ENCODE measurements at regions not wholly inside any gene's neighbourhood (a gene's known extent, or its start where the extent isn't known, plus 50 kb on each side); places are given as distances from the start of the nearest gene placed in this dataset.

DNA sequence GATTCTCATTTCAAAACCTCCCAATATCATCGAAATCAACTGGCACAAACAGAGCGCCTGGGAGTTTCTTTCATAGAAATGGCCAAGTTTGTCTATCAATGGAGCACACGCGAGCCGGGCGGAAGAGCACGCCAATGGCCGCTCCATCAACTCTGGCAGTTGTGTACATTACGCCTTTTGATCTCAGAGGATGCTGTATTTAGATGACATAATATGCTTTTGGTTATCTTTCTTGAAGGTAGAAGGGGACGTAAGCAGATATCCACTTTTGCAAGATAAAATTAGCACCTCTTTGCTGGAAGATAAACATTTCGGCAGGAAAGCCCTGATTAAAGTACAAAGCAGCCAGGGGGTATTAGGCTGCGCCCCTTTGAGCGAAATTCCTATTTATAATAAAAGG is 287.4 kb downstream of the IRF8 start:
- no peak overlapping the region for H3K4me3 Mint-ChIP-seq
- no peak overlapping the region for H3K27ac Mint-ChIP-seq
- H3K36me3 Mint-ChIP-seq: no peaks in the 10 kb centered on the region
- H3K27me3 Mint-ChIP-seq: peaks cover 22 to 35% (median 35%) of the 10 kb centered on the region in 3 donors
- no peaks in the 10 kb centered on the region for H3K4me1 Mint-ChIP-seq
- DNase-seq (no peak), ATAC-seq (ENCODE audit: low read depth in 2 of 2) (no peak)
- H3K9me3 Mint-ChIP-seq: no peaks in the 10 kb centered on the region

DNA sequence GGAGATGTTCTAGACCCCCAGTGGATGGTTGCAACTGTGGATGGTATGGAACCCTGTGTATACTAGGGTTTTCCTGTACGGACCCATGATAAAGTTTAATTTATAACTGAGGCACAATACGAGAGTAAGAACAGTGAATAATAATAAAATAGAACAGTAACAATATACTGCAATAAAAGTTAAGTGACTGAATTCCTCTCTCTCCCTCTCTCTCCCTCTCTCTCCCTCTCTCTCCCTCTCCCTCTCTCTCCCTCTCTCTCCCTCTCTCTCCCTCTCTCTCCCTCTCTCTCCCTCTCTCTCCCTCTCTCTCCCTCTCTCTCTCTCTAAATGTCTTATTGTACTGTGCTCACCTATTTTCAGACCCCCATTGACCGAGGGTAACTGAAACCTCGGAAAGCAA is 291.0 kb downstream of the IRF8 start:
- peaks cover 57 to 70% (median 58%) of the 10 kb centered on the region in 3 donors for H3K27me3 Mint-ChIP-seq

DNA sequence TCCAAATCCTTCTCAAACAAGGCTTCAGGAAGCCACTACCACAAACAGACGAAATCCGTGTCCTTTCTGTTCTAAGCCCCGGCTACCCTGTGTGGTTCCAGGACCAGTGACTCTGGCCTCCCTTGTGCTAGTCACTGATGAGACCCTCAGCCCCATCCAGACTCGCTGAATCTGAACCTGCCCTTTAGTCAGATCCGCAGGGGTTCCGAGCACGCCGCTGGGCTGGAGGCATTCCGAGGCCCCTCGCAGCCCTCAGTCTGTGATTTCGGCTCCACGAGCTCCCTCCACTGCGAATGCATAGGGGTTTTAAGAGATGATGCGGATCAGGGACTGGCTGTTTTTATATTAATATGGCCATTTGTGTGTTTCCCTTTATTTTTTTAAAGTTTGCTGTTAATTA is 292.7 kb downstream of the IRF8 start:
- peaks cover 52 to 75% (median 61%) of the 10 kb centered on the region in 3 donors for H3K27me3 Mint-ChIP-seq
- H3K4me3 Mint-ChIP-seq: no peak overlapping the region
- no peaks in the 10 kb centered on the region for H3K9me3 Mint-ChIP-seq
- DNase-seq: no peak
- no peaks in the 10 kb centered on the region for H3K36me3 Mint-ChIP-seq
- no peak for ATAC-seq (ENCODE audit: low read depth in 2 of 2)
- no peaks in the 10 kb centered on the region for H3K4me1 Mint-ChIP-seq
- no peak overlapping the region for H3K27ac Mint-ChIP-seq

More for the DNA sequence above, 291.0 kb downstream of the IRF8 start:
- H3K27ac Mint-ChIP-seq: no peak overlapping the region
- H3K9me3 Mint-ChIP-seq: no peaks in the 10 kb centered on the region
- ATAC-seq (ENCODE audit: low read depth in 2 of 2): no peak
- no peaks in the 10 kb centered on the region for H3K4me1 Mint-ChIP-seq
- no peak overlapping the region for H3K4me3 Mint-ChIP-seq
- DNase-seq: no peak
- H3K36me3 Mint-ChIP-seq: no peaks in the 10 kb centered on the region

DNA sequence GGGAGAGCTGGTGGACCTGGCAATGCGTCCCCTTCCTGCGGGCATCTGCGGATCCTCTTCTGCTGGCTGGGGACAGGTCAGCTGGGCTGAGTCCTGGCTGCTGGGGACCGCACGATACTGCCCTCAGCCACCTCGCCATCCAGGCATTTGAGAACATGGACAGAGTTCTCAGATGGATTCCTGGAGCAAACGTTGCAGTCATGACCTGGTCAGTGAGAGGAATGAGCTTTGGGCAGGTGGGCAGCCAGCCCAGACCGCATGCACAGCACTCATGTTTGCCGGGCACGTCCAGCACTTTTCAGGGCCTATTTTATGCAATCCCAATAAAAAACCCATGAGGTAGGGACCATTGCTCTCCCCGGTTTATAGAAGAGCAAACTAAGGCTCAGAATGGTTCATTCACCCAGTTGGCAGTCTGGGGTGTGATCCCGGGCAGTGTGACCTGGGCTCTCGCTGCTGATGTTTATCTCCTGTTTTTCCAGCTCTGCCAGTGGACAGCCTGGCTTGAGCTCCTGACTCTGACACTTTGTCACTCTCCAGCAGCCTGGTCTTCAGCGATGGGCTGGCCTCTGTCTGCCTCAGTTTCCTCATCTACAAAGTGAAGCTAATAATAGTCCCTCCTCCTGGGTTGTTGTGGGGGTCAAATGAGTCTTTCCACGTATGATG is 294.7 kb downstream of the IRF8 start:
- Mint-ChIP-seq H3K27me3 (peaks cover 64 to 87% (median 78%) of the 10 kb centered on the region in 3 donors), H3K4me3 (no peak overlapping the region), H3K9me3 (no peaks in the 10 kb centered on the region), H3K27ac (no peak overlapping the region), H3K36me3 (no peaks in the 10 kb centered on the region), H3K4me1 (no peaks in the 10 kb centered on the region)
- ATAC-seq (ENCODE audit: low read depth in 2 of 2) (no peak), DNase-seq (no peak)

DNA sequence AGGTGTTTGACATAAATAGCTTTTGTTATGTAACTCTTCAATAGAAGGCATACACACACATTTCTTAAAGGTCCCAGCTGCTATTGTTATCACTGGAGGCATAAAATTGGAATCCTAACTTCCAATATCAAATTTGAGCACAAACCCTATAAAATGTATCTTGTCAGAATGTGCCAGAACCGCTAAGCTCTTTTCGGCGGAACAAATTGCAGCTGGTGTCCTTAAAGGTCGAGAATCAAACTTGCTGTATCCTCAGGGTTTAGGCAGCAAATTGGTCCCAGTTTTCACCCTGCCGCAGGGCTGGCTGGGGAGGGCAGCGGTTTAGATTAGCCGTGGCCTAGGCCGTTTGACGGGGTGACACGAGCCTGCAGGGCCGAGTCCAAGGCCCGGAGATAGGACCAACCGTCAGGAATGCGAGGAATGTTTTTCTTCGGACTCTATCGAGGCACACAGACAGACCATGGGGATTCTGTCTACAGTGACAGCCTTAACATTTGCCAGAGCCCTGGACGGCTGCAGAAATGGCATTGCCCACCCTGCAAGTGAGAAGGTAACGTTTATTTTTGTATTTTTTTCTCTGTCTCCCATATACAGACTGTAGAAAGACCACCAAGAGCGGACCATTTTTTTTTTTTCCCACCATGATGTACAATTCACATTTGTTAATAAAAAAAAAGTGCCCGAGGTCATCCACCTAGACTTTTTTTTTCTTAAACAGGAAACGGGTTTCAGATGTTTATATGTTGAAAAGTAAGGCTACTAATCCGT is 297.1 kb downstream of the IRF8 start:
- no peak for ATAC-seq (ENCODE audit: low read depth in 2 of 2)
- DNase-seq: no peak
- H3K4me3 Mint-ChIP-seq: no peak overlapping the region
- H3K27me3 Mint-ChIP-seq: peaks cover 77 to 98% (median 81%) of the 10 kb centered on the region in 3 donors
- H3K9me3 Mint-ChIP-seq: no peaks in the 10 kb centered on the region
- H3K27ac Mint-ChIP-seq: no peak overlapping the region
- no peaks in the 10 kb centered on the region for H3K36me3 Mint-ChIP-seq
- no peaks in the 10 kb centered on the region for H3K4me1 Mint-ChIP-seq

DNA sequence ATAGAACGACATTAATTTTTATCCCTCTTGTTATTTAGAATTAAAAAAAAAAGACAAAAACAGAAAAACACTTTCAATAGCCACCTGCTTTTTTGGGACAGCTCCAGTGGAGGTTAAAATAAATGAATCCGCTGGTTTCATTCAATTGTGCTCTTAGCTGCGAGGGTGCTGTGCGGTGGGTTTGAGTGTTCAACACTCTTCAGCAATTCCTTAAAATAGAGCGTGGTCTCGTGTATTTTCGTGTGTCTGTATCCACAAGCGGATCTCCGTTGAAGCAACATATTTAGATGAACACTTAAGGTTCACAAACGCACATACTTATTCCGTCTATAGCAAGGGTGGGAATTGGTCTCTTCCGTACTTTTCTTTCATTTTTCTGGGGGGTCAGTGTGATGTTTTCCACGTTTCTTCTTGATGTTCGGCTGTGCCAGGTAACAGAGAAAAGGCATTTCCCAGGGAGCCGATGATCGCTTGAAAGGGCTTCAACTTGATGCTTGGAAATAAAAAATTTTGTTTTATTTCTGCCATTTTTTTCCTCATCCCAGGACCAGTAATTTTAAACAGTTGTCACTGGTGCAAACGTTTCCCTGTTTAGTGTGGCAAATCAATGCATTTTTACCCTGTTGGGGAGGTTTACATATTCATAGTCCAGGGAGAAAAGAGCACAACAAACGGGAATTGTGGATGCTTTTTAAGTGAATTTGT is 297.9 kb downstream of the IRF8 start:
- no peak overlapping the region for H3K4me3 Mint-ChIP-seq
- H3K4me1 Mint-ChIP-seq: no peaks in the 10 kb centered on the region
- no peaks in the 10 kb centered on the region for H3K36me3 Mint-ChIP-seq
- H3K9me3 Mint-ChIP-seq: peaks cover 0 to 1% (median 0%) of the 10 kb centered on the region in 7 donors
- H3K27ac Mint-ChIP-seq: no peak overlapping the region
- ATAC-seq (ENCODE audit: low read depth in 2 of 2) (no peak), DNase-seq (no peak)
- H3K27me3 Mint-ChIP-seq: peaks cover 72 to 96% (median 81%) of the 10 kb centered on the region in 3 donors

DNA sequence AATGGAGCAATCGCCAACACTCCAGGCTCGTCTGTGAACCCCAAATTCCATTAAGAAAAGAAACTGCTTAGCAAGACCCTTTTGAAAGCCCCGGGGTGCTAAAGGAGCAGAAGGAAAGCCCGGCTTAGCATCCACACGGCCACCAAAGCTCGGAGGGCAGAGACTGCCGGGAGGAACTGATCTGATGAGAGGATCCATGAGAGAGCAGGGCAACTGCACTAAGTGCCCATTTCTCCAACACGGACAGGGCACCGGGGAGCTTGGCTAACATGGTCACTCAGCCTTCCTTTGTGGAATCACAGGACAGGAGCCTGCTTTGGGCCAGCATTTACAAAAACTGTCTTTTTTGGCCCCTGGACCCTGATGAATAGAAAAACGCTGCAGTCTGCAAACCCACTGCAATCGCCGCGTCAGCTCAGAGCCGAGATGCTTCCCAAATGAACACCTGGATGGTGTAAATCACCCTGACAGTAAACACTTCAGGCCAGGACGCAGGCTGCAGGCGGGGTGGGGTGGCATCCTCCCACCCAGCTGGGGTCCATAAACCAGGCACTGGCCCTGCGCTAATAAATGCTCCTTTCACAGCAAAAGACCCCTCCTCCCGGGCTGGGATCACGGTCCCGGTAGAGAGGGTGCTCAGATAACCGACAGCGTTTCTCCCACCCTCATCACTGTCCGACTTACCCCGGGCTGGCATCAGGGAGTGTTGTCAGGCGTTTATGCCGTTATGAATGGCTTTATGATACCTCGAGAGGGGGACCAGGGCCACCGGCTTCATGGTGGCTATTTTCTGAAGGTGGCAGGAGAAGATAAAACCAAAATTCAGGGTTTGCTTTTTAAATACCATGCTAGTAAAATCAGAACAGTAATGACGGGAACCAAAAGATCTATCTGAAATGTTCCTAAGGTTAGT is 299.5 kb downstream of the IRF8 start:
- Mint-ChIP-seq H3K27me3 (peaks cover 57 to 92% (median 79%) of the 10 kb centered on the region in 3 donors), H3K4me1 (no peaks in the 10 kb centered on the region), H3K27ac (no peak overlapping the region), H3K9me3 (peaks cover 0 to 1% (median 0%) of the 10 kb centered on the region in 7 donors), H3K4me3 (no peak overlapping the region), H3K36me3 (no peaks in the 10 kb centered on the region)
- ATAC-seq (ENCODE audit: low read depth in 2 of 2): no peak
- DNase-seq: no peak

DNA sequence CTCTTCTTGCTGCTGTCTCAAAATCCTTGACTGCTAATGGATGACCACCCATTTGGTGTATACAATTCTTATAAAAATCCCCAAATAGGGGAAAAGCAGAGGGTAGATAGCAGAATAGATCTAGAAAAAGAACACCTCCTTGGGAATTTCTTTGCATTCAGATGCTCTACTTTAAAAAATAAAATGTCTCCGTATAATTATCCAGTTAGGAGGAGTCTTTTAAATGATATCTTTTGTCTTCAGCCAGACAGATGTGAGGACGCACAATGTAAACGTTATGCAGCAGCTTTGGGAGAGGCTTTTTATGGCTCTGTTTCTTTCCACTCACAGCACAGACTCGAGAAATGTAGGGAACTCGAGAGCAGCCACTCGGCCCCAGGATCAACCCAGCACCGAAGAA is 300.2 kb downstream of the IRF8 start:
- peaks cover 52 to 90% (median 73%) of the 10 kb centered on the region in 3 donors for H3K27me3 Mint-ChIP-seq
- peaks cover 0 to 1% (median 0%) of the 10 kb centered on the region in 7 donors for H3K9me3 Mint-ChIP-seq
- H3K4me1 Mint-ChIP-seq: no peaks in the 10 kb centered on the region
- no peaks in the 10 kb centered on the region for H3K36me3 Mint-ChIP-seq
- no peak overlapping the region for H3K27ac Mint-ChIP-seq
- H3K4me3 Mint-ChIP-seq: no peak overlapping the region
- no peak for ATAC-seq (ENCODE audit: low read depth in 2 of 2)
- DNase-seq: no peak

DNA sequence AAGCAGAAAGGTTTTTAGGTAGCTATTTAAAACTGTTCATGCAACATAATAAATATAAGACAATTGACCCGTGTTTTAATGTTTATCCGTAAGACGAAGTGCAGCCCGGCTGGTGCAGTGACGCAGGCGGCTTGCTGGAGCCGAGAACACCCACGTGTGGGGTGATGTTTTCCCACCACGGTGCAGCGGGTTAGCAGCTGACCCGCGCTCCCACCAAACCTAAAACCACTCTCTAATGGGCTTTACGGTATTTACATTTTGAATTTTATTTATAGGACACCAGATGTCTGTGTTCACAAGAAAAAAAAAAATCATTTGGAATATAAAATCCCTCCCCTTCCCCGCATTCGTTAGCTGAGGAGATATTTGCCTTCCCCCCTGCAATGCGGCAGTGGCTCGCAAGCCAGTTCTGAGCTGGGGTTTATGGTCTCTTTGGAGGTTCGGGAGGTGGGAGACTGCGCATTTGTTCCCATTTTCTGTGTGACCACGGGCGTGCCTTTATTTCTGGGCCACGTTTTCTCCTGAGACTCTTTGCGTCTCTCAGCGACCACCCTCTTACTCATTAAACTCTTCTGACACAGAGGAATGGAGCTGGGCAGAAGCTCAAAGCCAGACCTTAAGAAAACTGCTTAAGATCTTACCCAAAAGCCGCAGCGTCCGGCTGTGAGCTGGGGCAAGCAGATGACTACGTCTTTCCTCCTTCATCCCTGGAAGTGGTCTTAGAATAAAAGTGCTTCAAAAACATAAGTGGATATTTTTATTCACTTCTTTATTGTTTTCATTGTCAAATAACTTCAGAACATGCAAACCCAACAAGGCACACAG is 301.1 kb downstream of the IRF8 start:
- Mint-ChIP-seq H3K4me1 (no peaks in the 10 kb centered on the region), H3K4me3 (peak overlapping the region in 1 of 8 donors; percentile 52), H3K9me3 (peaks cover 0 to 1% (median 0%) of the 10 kb centered on the region in 7 donors), H3K36me3 (no peaks in the 10 kb centered on the region), H3K27me3 (peaks cover 52 to 81% (median 67%) of the 10 kb centered on the region in 3 donors), H3K27ac (peak overlapping the region in 1 of 6 donors; percentile 37)
- ATAC-seq (ENCODE audit: low read depth in 2 of 2) (no peak), DNase-seq (no peak)

DNA sequence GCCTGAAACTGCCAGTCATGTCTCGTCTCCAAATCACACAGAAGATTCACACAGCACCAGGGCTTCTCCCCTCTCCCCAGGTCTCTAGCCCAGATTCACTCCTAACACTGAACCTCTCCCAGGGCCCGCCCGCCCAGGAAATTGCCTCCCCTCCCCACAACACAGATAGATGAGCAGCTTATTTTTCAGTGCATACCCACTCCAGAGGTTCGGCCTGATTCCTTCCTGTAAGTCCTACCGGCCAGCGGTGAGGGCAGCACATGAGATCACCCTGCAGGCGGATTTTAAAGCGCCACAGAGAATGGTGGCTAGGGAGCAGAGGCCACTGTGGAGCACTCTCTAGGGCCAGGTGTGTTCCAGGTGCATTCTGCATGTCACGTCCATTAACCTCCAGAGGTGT is 301.8 kb downstream of the IRF8 start:
- peak overlapping the region in 2 of 6 donors; percentile 37 to 58 for H3K27ac Mint-ChIP-seq
- H3K36me3 Mint-ChIP-seq: no peaks in the 10 kb centered on the region
- no peaks in the 10 kb centered on the region for H3K4me1 Mint-ChIP-seq
- ATAC-seq (ENCODE audit: low read depth in 2 of 2) (no peak), DNase-seq (no peak)
- peak overlapping the region in 1 of 8 donors; percentile 52 for H3K4me3 Mint-ChIP-seq
- H3K27me3 Mint-ChIP-seq: peaks cover 52 to 75% (median 67%) of the 10 kb centered on the region in 3 donors
- peaks cover 0 to 1% (median 0%) of the 10 kb centered on the region in 7 donors for H3K9me3 Mint-ChIP-seq

DNA sequence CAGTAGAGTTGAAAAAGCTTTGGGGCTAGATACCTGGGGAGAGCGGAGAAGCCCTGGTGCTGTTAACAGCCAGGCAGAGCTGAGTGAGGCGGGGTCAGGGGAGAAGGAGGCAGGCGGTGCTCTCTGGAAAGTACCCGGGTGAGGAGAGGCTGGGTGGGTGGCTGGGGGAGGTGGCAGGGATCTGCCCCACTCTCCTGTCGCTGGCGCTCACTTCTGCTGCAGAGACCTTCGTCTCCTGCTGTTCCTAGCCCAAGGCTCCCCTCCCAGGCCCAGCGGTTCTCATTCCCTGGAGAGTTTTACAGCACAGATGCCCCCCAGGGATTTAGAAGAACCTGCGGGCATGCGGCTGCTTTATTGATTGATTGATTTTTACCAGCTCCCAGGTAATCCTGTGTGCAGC is 302.8 kb downstream of the IRF8 start:
- Mint-ChIP-seq H3K27me3 (peaks cover 44 to 65% (median 62%) of the 10 kb centered on the region in 3 donors), H3K36me3 (no peaks in the 10 kb centered on the region), H3K4me1 (no peaks in the 10 kb centered on the region), H3K27ac (no peak overlapping the region), H3K4me3 (no peak overlapping the region), H3K9me3 (peaks cover 0 to 1% (median 0%) of the 10 kb centered on the region in 7 donors)
- no peak for DNase-seq
- no peak for ATAC-seq (ENCODE audit: low read depth in 2 of 2)

DNA sequence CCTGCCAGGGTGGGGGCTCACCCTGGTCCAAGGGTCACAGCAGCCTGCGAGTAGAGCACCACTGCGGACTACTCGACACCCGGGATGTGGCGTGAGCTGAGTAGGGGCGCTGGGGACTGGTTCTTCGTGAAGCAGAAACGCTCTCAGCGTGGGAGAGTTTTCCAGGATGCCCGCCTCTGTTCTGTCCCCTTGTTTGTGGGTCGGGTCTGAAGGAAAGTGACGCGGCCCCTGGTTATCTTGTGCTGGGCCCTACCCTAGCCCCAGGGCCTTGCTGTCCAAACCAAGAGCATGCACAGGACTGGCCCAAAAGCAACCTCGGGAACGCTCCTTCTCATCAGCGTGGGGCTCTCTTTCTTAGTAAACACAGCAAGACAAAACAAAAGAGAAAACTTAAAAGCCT is 303.3 kb downstream of the IRF8 start:
- H3K27me3 Mint-ChIP-seq: peaks cover 39 to 60% (median 57%) of the 10 kb centered on the region in 3 donors
- no peak overlapping the region for H3K4me3 Mint-ChIP-seq
- H3K9me3 Mint-ChIP-seq: peaks cover 0 to 1% (median 0%) of the 10 kb centered on the region in 7 donors
- DNase-seq: no peak
- no peak for ATAC-seq (ENCODE audit: low read depth in 2 of 2)
- H3K27ac Mint-ChIP-seq: no peak overlapping the region
- no peaks in the 10 kb centered on the region for H3K4me1 Mint-ChIP-seq
- H3K36me3 Mint-ChIP-seq: no peaks in the 10 kb centered on the region

All from naive B cell (primary cell).